ENCODE measurements at regions not wholly inside any gene's neighbourhood (a gene's known extent, or its start where the extent isn't known, plus 50 kb on each side); places are given as distances from the start of the nearest gene placed in this dataset.

DNA sequence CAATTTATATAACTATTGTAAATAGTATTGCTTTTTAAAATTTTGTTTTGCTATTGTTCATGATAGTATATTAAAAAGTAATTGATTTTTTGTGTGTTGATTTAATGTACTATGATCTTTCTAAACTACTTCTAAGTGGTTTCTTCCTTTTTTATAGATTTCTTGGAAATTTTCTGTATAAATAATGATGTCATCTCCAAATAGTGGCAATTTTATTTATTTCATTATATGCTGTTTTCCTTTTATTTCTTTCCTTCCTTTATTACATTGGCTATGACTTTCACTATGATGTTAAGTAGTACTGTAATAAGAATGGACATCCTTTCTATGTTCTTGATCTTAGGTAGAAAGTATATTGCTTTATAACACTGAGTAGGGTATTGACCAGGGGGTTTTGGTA, 451.5 kb upstream of the SPTLC3 start:
- TF ChIP-seq, protein P1, sequence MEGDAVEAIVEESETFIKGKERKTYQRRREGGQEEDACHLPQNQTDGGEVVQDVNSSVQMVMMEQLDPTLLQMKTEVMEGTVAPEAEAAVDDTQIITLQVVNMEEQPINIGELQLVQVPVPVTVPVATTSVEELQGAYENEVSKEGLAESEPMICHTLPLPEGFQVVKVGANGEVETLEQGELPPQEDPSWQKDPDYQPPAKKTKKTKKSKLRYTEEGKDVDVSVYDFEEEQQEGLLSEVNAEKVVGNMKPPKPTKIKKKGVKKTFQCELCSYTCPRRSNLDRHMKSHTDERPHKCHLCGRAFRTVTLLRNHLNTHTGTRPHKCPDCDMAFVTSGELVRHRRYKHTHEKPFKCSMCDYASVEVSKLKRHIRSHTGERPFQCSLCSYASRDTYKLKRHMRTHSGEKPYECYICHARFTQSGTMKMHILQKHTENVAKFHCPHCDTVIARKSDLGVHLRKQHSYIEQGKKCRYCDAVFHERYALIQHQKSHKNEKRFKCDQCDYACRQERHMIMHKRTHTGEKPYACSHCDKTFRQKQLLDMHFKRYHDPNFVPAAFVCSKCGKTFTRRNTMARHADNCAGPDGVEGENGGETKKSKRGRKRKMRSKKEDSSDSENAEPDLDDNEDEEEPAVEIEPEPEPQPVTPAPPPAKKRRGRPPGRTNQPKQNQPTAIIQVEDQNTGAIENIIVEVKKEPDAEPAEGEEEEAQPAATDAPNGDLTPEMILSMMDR (IDR thresholded peaks at IDR 0.05 in 8 of 11, conservative IDR thresholded peaks at IDR 0.05 in 3 of 11), result no peak
- TF ChIP-seq POLR2A (IDR thresholded peaks at IDR 0.05) (no peak), POLR2AphosphoS5 (IDR thresholded peaks at IDR 0.05) (no peak)
